ENCODE measurements at regions not wholly inside any gene's neighbourhood (a gene's known extent, or its start where the extent isn't known, plus 50 kb on each side); places are given as distances from the start of the nearest gene placed in this dataset.

- DNase-seq (ENCODE audit: low spot score), result no peak
Observed at GRCh38 chr17:79369001-79369400, 241.8 kb downstream of the RBFOX3 start.

- no peak for DNase-seq (ENCODE audit: low spot score)
Observed at GRCh38 chr17:79368521-79368920, 242.3 kb downstream of the RBFOX3 start.

GRCh38 chr17:79366988-79367571 lies 243.8 kb downstream of the RBFOX3 start:
- no peak for DNase-seq (ENCODE audit: low spot score)

- DNase-seq (ENCODE audit: low spot score), result no peak
Observed at GRCh38 chr17:79365836-79366770, 244.7 kb downstream of the RBFOX3 start.

GRCh38 chr17:79365351-79365750 lies 245.5 kb downstream of the RBFOX3 start:
- DNase-seq (ENCODE audit: low spot score), result no peak

- DNase-seq (ENCODE audit: low spot score), result no peak
Observed at GRCh38 chr17:79364315-79365094, 246.3 kb downstream of the RBFOX3 start.

GRCh38 chr17:79363552-79364275 lies 247.1 kb downstream of the RBFOX3 start:
- DNase-seq (ENCODE audit: low spot score), result no peak

- no peak for DNase-seq (ENCODE audit: low spot score)
Observed at GRCh38 chr17:79362772-79363305, 248.0 kb downstream of the RBFOX3 start.

- no peak for DNase-seq (ENCODE audit: low spot score)
Observed at GRCh38 chr17:79361873-79362771, 248.7 kb downstream of the RBFOX3 start.

- no peak for DNase-seq (ENCODE audit: low spot score)
Observed at GRCh38 chr17:79361221-79361734, 249.6 kb downstream of the RBFOX3 start.

GRCh38 chr17:79360196-79360595 lies 250.7 kb downstream of the RBFOX3 start:
- DNase-seq (ENCODE audit: low spot score), result no peak

- DNase-seq (ENCODE audit: low spot score), result no peak
Observed at GRCh38 chr17:79356839-79357447, 253.9 kb downstream of the RBFOX3 start.

GRCh38 chr17:79355165-79355564 lies 255.7 kb downstream of the RBFOX3 start:
- DNase-seq (ENCODE audit: low spot score), result no peak

GRCh38 chr17:79354173-79354820 lies 256.6 kb downstream of the RBFOX3 start:
- DNase-seq (ENCODE audit: low spot score), result no peak

- DNase-seq (ENCODE audit: low spot score), result no peak
Observed at GRCh38 chr17:79353548-79353947, 257.3 kb downstream of the RBFOX3 start.

GRCh38 chr17:79353016-79353415 lies 257.8 kb downstream of the RBFOX3 start:
- DNase-seq (ENCODE audit: low spot score), result no peak

- DNase-seq (ENCODE audit: low spot score), result no peak
Observed at GRCh38 chr17:79350533-79350932, 260.3 kb downstream of the RBFOX3 start.

GRCh38 chr17:79349506-79350400 lies 261.1 kb downstream of the RBFOX3 start:
- no peak for DNase-seq (ENCODE audit: low spot score)

Data from GM03348 (cell line).